Right lobe of liver (tissue), 6 donors: ENCODE measurements at regions not wholly inside any gene's neighbourhood (a gene's known extent, or its start where the extent isn't known, plus 50 kb on each side); places are given as distances from the start of the nearest gene placed in this dataset.

Source experiments
- ATAC-seq, 4 donors: fragments of 200-7000 bp; cut with Tn5 transposase; one replicate each; pipeline ENCODE4 v1.9.1; 2020; ENCODE audit warnings: mild to moderate bottlenecking in 4 of 4, moderate library complexity in 4 of 4
- DNase-seq, 3 donors: peaks; one replicate each; pipeline ENCODE4 v3.0.0-alpha.2; 2020
- H3K27ac ChIP-seq, 3 donors: fragments of 200-600 bp; one replicate each; pipeline ENCODE4 v1.8.0; 2022
- H3K27me3 ChIP-seq, 2 donors: fragments of 200-600 bp; one replicate each; pipeline ENCODE4 v1.8.0; 2022
- H3K36me3 ChIP-seq, 4 donors: fragments of 200-600 bp; sonication (generic) in 1 of 4; one replicate each; pipeline versions ENCODE4 v1.5.1 to v1.8.0; 2017 to 2022; ENCODE audit warnings: control low read depth in 1 of 4
- H3K4me1 ChIP-seq, 4 donors: fragments of 200-600 bp; sonication (generic) in 1 of 4; one replicate each; pipeline versions ENCODE4 v1.5.1 to v1.8.0; 2017 to 2022; ENCODE audit warnings: control low read depth in 1 of 4
- H3K4me3 ChIP-seq, 3 donors: fragments of 200-600 bp; one replicate each; pipeline ENCODE4 v1.8.0; 2022
- H3K9me3 ChIP-seq, 4 donors: fragments of 200-600 bp; sonication (generic) in 1 of 4; one replicate each; pipeline versions ENCODE4 v1.5.1 to v1.8.0; 2017 to 2022; ENCODE audit warnings: control low read depth in 1 of 4
- POLR2A ChIP-seq: fragments of 450-650 bp; IDR thresholded peaks from one replicate; pipeline ENCODE4 v1.6.1; 2017; ENCODE audit warnings: antibody characterized with exemption, mild to moderate bottlenecking
- WGBS: methylation state at CpG from one replicate; pipeline ENCODE4 v1.1.6; 2018; ENCODE audit warnings: low coverage, low lambda C conversion rate; ENCODE audit not compliant: insufficient coverage; ENCODE audit errors: missing lambda C conversion rate; 5-methylcytosine and 5-hydroxymethylcytosine counted together
- intact Hi-C, 2 donors: fragments of 100-400 bp; cut with DNase I; formaldehyde crosslinking; loops; one replicate each; pipeline versions ENCODE4 v1.11.2 to v1.14.1; 2022
- TF ChIP-seq, protein P1 (sequence below), 4 donors: fragments of 200-600 bp in 3 of 4; fragments of 450-650 bp in 1 of 4; IDR thresholded peaks; one replicate each; pipeline versions ENCODE4 v1.5.1 to v1.8.0; 2016 to 2022; ENCODE audit warnings: antibody characterized with exemption in 4 of 4, mild to moderate bottlenecking in 2 of 4
- donor health status: DM: no; HTN: yes; CAD: no.
- donor health status: DM: no; HTN: no; CAD: no.
- donor health status: DM: no; HTN: no; CAD: no.
- donor health status: DM: no; HTN: yes; CAD: no.
- donor health status: DM: no; HTN: yes; CAD: no.

DNA sequence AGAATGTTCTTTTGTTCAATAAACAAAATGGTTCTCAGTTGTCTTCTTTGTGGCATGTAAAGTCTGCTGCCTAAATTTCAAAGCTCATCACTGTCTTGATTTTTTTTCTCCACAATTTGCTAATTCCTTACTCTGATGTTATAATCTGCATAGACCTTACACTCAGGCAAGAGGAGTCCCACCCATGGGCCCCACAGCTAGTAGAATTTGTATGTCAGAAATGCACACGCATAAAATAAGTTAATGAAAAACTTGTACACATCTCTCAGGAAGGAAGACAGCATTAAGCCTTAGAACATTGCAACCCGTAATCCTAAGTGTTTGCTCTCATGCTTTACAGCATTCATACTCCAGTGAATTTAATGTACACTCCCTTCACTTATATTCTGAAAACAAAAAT, 280.8 kb downstream of the ATXN7L3B start:
- no peak for ATAC-seq
- H3K36me3 ChIP-seq, result no peaks in the 10 kb centered on the region
- WGBS, result 60% methylated on average over 2 of the region's 2 CpGs
- DNase-seq, result no peak
- TF ChIP-seq, protein P1, sequence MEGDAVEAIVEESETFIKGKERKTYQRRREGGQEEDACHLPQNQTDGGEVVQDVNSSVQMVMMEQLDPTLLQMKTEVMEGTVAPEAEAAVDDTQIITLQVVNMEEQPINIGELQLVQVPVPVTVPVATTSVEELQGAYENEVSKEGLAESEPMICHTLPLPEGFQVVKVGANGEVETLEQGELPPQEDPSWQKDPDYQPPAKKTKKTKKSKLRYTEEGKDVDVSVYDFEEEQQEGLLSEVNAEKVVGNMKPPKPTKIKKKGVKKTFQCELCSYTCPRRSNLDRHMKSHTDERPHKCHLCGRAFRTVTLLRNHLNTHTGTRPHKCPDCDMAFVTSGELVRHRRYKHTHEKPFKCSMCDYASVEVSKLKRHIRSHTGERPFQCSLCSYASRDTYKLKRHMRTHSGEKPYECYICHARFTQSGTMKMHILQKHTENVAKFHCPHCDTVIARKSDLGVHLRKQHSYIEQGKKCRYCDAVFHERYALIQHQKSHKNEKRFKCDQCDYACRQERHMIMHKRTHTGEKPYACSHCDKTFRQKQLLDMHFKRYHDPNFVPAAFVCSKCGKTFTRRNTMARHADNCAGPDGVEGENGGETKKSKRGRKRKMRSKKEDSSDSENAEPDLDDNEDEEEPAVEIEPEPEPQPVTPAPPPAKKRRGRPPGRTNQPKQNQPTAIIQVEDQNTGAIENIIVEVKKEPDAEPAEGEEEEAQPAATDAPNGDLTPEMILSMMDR (IDR thresholded peaks at IDR 0.05), result no peak
- TF ChIP-seq POLR2A, result no peak
- H3K27ac ChIP-seq, result no peak overlapping the region
- no peaks in the 10 kb centered on the region for H3K4me1 ChIP-seq
- no peaks in the 10 kb centered on the region for H3K27me3 ChIP-seq
- intact Hi-C loops, result no loop called here
- H3K9me3 ChIP-seq, result no peaks in the 10 kb centered on the region
- no peak overlapping the region for H3K4me3 ChIP-seq

DNA sequence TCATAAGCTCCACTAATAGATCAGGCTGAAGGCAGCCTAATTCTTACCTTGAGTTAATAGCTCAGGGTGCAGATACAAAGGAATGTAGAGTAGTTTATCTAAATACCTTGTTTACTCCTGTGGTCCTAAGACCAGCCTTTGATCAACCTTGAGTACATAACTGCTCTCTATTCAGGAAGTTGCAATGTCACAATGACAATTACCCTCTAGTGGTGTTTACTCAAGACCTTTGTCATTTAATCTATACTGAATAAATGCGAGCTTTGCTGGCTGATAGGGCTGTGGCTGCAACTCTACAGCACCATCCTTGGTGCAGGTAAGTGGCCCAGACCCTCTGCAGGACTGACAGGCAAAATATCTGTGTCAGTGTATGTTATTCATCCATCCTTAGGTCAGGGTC, 282.7 kb downstream of the ATXN7L3B start:
- 55% methylated on average over 1 of the region's 1 CpG for WGBS
- Histone ChIP-seq H3K27me3 (no peaks in the 10 kb centered on the region), H3K9me3 (no peaks in the 10 kb centered on the region), H3K27ac (no peak overlapping the region), H3K4me1 (no peaks in the 10 kb centered on the region), H3K36me3 (no peaks in the 10 kb centered on the region), H3K4me3 (no peak overlapping the region)
- intact Hi-C loops, result no loop called here
- ATAC-seq, result no peak
- DNase-seq, result no peak
- TF ChIP-seq, protein P1 (IDR thresholded peaks at IDR 0.05), result no peak
- no peak for TF ChIP-seq POLR2A

DNA sequence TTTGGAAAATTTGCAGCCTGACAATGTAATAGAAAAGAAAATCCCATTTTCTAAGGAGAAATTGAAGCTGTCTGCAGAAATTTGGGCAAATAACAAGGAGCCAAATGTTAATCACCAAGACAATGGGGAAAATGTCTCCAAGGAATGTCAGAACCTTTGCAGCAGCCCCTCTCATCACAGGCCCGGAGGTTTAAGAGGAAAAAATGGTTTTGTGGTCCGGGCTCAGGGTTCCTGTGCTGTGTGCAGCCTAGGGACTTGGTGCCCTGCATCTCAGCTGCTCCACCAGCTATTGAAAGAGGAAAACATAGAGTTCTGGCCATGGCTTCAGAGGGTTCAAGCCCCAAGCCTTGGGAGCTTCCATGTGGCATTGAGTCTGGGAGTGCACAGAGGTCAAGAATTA, 298.9 kb downstream of the ATXN7L3B start:
- WGBS, result 20% methylated on average over 1 of the region's 2 CpGs
- no peaks in the 10 kb centered on the region for H3K36me3 ChIP-seq
- ATAC-seq (no peak), DNase-seq (no peak)
- no peak overlapping the region for H3K27ac ChIP-seq
- intact Hi-C loops, result no loop called here
- H3K4me3 ChIP-seq, result no peak overlapping the region
- no peaks in the 10 kb centered on the region for H3K4me1 ChIP-seq
- H3K9me3 ChIP-seq, result no peaks in the 10 kb centered on the region
- TF ChIP-seq, protein P1 (IDR thresholded peaks at IDR 0.05), result no peak
- no peak for TF ChIP-seq POLR2A
- no peaks in the 10 kb centered on the region for H3K27me3 ChIP-seq

DNA sequence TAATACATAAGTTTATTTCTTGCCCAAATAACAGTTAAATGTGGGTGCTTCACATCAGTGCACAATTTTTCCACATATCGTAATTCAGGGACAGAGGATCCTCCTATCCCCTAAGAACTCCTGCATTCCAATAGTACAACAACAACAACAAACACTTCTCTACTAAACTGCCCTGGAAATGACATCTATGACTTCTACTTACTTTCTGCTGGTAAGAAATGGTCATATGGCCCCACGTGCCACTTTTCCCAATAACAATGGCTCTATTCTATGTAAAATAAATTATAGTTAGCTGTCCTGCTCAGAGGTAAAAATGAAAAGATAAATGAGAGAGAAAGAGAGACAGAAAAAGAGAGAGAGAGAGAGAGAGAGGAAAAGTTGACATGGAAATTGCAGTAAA, 308.5 kb downstream of the ATXN7L3B start:
- H3K27me3 ChIP-seq, result no peaks in the 10 kb centered on the region
- H3K4me1 ChIP-seq, result no peaks in the 10 kb centered on the region
- no peaks in the 10 kb centered on the region for H3K36me3 ChIP-seq
- 56% methylated on average over 2 of the region's 2 CpGs for WGBS
- H3K9me3 ChIP-seq, result no peaks in the 10 kb centered on the region
- H3K27ac ChIP-seq, result no peak overlapping the region
- no peak overlapping the region for H3K4me3 ChIP-seq
- DNase-seq, result no peak
- no peak for ATAC-seq
- intact Hi-C loops, result no loop called here
- no peak for TF ChIP-seq POLR2A

DNA sequence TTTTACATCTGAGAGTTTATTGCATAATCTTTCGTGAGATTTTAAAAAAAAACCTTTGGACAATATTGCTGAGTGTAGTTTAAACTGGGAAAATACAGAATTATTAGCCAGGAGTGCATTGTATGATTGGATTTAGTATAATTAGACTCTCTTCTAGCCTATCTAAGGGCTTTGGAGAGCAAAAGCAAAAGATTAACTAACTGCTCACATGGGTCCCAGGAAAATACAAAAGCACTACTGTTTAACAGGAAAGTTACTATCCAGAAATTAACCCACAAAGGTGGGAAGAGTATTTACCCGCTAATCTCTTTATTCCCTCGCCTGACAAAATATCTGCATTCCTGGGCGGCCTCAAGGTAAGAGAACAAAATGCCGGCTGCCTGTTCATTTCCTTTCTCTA, 309.5 kb downstream of the ATXN7L3B start:
- Histone ChIP-seq H3K27ac (no peak overlapping the region), H3K36me3 (no peaks in the 10 kb centered on the region), H3K27me3 (no peaks in the 10 kb centered on the region), H3K4me3 (no peak overlapping the region), H3K9me3 (no peaks in the 10 kb centered on the region), H3K4me1 (no peaks in the 10 kb centered on the region)
- DNase-seq, result no peak
- ATAC-seq, result peak in 2 of 4 donors; percentile 40 to 48
- TF ChIP-seq, protein P1 (IDR thresholded peaks at IDR 0.05), result no peak
- no peak for TF ChIP-seq POLR2A
- intact Hi-C loops, result no loop called here
- WGBS, result 52% methylated on average over 5 of the region's 5 CpGs
